Epithelial cell of esophagus (primary cell): ENCODE measurements at regions not wholly inside any gene's neighbourhood (a gene's known extent, or its start where the extent isn't known, plus 50 kb on each side); places are given as distances from the start of the nearest gene placed in this dataset.

Experiments
- DNase-seq: peaks from one replicate; pipeline ENCODE4 v3.0.0; 2010; ENCODE audit warnings: low read depth
- H3K4me3 ChIP-seq: 2 replicates; pipeline ENCODE4 v1.5.1; 2011; ENCODE audit warnings: mild to moderate bottlenecking, low read length, control low read depth
- CTCF ChIP-seq: IDR thresholded peaks from 2 replicates; pipeline ENCODE4 v1.5.1; 2011; ENCODE audit warnings: low read depth, mild to moderate bottlenecking, low read length, control low read depth, inconsistent platforms; ENCODE audit not compliant: insufficient read depth; ENCODE audit errors: missing control alignments

- TF ChIP-seq CTCF, result no peak
- no peak overlapping the region for H3K4me3 ChIP-seq
- no peak for DNase-seq
Observed at GRCh38 chr2:12988279-12988678, 271.5 kb downstream of the TRIB2 start.

GRCh38 chr2:12990523-12990922, 273.8 kb downstream of the TRIB2 start:
- DNase-seq, result no peak
- no peak for TF ChIP-seq CTCF
- no peak overlapping the region for H3K4me3 ChIP-seq

- H3K4me3 ChIP-seq, result no peak overlapping the region
- TF ChIP-seq CTCF, result no peak
- no peak for DNase-seq
Observed at GRCh38 chr2:12998685-12999084, 281.9 kb downstream of the TRIB2 start.

- H3K4me3 ChIP-seq, result no peak overlapping the region
- DNase-seq, result no peak
- no peak for TF ChIP-seq CTCF
Observed at GRCh38 chr2:13000664-13001363, 284.1 kb downstream of the TRIB2 start.

- no peak for TF ChIP-seq CTCF
- no peak for DNase-seq
- no peak overlapping the region for H3K4me3 ChIP-seq
Observed at GRCh38 chr2:13001408-13001807, 284.7 kb downstream of the TRIB2 start.

- TF ChIP-seq CTCF, result no peak
- DNase-seq, result no peak
- H3K4me3 ChIP-seq, result no peak overlapping the region
Observed at GRCh38 chr2:13002536-13003331, 286.0 kb downstream of the TRIB2 start.
